BLaER1 treated with 17β-estradiol and CSF1 and Interleukin-3, amounts not matched to agents 10 nM and 100 nM (cell line): ENCODE measurements at regions not wholly inside any gene's neighbourhood (a gene's known extent, or its start where the extent isn't known, plus 50 kb on each side); places are given as distances from the start of the nearest gene placed in this dataset.
"Not testable (repeated sequence)": the region's sequence is repeated elsewhere in the genome, so short reads cannot be mapped to it uniquely, and the experiment has no call there.

Experiments
- H3K27ac ChIP-seq, 11 experiments: shearing (Covaris generic); formaldehyde crosslinking; 2 replicates each; pipeline ENCODE4 v1.8.1; 2022
- H3K27me3 ChIP-seq, 11 experiments: shearing (Covaris generic); formaldehyde crosslinking; 2 replicates each; pipeline ENCODE4 v1.8.1; 2022
- H3K36me3 ChIP-seq, 11 experiments: shearing (Covaris generic); formaldehyde crosslinking; 2 replicates each; pipeline ENCODE4 v1.8.1; 2022
- H3K4me1 ChIP-seq, 10 experiments: shearing (Covaris generic); formaldehyde crosslinking; 2 replicates each; pipeline ENCODE4 v1.8.1; 2022
- H3K4me2 ChIP-seq, 11 experiments: shearing (Covaris generic); formaldehyde crosslinking; 2 replicates each; pipeline ENCODE4 v1.8.1; 2022
- H3K4me3 ChIP-seq, 10 experiments: shearing (Covaris generic); formaldehyde crosslinking; 2 replicates each; pipeline ENCODE4 v1.8.1; 2022
- H3K9ac ChIP-seq, 11 experiments: shearing (Covaris generic); formaldehyde crosslinking; 2 replicates each; pipeline ENCODE4 v1.8.1; 2022
- H3K9me3 ChIP-seq, 11 experiments: shearing (Covaris generic); formaldehyde crosslinking; replicated peaks in 1 of 11; 2 replicates each; pipeline ENCODE4 v1.8.1; 2022
- H4K20me1 ChIP-seq, 11 experiments: shearing (Covaris generic); formaldehyde crosslinking; 2 replicates each; pipeline ENCODE4 v1.8.1; 2022
- Cebpa-rat ChIP-seq, 11 experiments: shearing (Covaris generic); IDR thresholded peaks; 2 replicates each; pipeline ENCODE4 v1.8.1; 2022

DNA sequence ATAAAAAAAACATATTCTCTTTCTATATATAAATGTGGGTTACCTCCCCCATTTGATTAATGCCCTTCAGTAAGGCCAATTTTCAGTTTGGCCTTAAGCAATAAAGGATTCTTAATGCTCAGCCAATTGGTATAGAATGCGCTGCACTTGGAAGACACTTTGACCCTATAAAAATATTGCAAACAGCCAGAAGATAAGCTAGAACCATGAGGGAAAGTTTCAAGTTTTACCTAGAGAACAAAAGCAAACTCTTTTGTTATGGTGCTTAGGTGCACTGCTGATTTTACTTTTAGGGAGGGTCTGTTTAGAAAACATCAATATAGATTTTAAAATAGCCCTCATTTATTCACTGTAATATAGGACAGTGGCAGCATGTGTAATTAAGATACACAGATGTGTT, 251.6 kb upstream of the SLC16A7 start:
- Histone ChIP-seq H3K36me3 (no peaks in the 10 kb centered on the region), H3K27ac (no peak overlapping the region), H3K4me1 (no peaks in the 10 kb centered on the region), H4K20me1 (no peaks in the 10 kb centered on the region), H3K27me3 (no peaks in the 10 kb centered on the region), H3K4me3 (no peak overlapping the region), H3K9me3 (peaks cover 0 to 6% (median 0%) of the 10 kb centered on the region in 11 experiments; a peak in 1 of 22 replicates), H3K9ac (no peak overlapping the region), H3K4me2 (no peak overlapping the region)
- TF ChIP-seq Cebpa-rat (IDR thresholded peaks at IDR 0.05) = no peak

DNA sequence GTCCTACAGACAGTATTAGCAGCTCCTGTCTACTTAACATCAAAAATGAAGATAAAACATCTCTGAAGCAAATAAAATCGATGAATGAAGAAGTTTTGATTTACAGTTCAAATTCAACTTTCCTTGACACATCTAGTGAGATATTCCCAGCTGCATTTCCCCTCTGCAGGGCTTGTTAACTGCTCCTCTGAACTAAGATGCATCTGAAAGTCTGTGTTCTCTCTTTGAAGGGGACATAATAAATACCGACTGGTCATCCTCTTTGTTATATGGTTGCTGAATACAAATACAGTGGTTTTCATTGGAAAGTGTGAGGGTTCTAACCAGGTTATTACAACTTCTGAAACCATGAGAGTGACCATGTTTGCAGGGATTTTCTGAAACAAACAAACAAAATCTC, 266.4 kb upstream of the SLC16A7 start:
- no peaks in the 10 kb centered on the region for H3K9me3 ChIP-seq
- H3K9ac ChIP-seq = no peak overlapping the region
- H3K27me3 ChIP-seq = no peaks in the 10 kb centered on the region
- H3K36me3 ChIP-seq = no peaks in the 10 kb centered on the region
- H3K4me1 ChIP-seq = no peaks in the 10 kb centered on the region
- H3K4me3 ChIP-seq = no peak overlapping the region
- no peak overlapping the region for H3K4me2 ChIP-seq
- H3K27ac ChIP-seq = no peak overlapping the region
- TF ChIP-seq Cebpa-rat (IDR thresholded peaks at IDR 0.05) = no peak
- H4K20me1 ChIP-seq = no peaks in the 10 kb centered on the region

GRCh38 chr12:59328395-59329075, 267.3 kb upstream of the SLC16A7 start:
- not testable (repeated sequence) for H3K9me3 ChIP-seq, H3K27ac ChIP-seq, H3K9ac ChIP-seq, H3K36me3 ChIP-seq, H3K4me2 ChIP-seq, H4K20me1 ChIP-seq, H3K27me3 ChIP-seq, H3K4me1 ChIP-seq, H3K4me3 ChIP-seq

DNA sequence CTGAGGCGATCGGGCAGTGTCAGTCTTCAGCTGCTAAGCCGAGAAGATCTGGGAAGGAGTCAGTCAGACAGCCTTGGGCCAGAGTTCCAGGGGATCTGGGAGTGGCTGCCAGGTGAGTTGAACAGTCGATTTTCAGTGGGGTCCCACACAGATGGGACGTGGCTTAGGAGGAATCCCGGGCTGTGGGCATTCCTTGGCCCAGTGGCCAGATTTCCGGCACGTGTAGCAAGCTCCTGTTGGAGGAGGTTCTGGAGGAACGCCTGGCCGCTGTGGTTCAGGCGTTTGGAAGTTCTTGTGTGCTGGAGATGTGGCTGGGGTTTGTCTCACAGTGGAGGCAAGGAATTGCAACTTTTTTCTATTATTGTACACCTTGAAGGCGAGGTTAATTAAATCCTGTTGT, 269.4 kb upstream of the SLC16A7 start:
- H3K4me1 ChIP-seq, H3K4me2 ChIP-seq, H3K4me3 ChIP-seq, H3K27ac ChIP-seq, H3K9ac ChIP-seq, H3K27me3 ChIP-seq, H3K36me3 ChIP-seq, H3K9me3 ChIP-seq, H4K20me1 ChIP-seq: not testable (repeated sequence)

GRCh38 chr12:59322473-59322872, 273.4 kb upstream of the SLC16A7 start:
- Histone ChIP-seq H3K4me3 (no peak overlapping the region), H3K4me1 (no peaks in the 10 kb centered on the region), H3K36me3 (no peaks in the 10 kb centered on the region), H4K20me1 (no peaks in the 10 kb centered on the region), H3K9ac (no peak overlapping the region), H3K27ac (no peak overlapping the region), H3K9me3 (no peaks in the 10 kb centered on the region), H3K27me3 (no peaks in the 10 kb centered on the region), H3K4me2 (no peak overlapping the region)
- TF ChIP-seq Cebpa-rat (IDR thresholded peaks at IDR 0.05) = no peak

GRCh38 chr12:59321278-59321677, 274.6 kb upstream of the SLC16A7 start:
- no peaks in the 10 kb centered on the region for H3K4me1 ChIP-seq
- no peaks in the 10 kb centered on the region for H3K27me3 ChIP-seq
- H3K36me3 ChIP-seq = no peaks in the 10 kb centered on the region
- no peak for TF ChIP-seq Cebpa-rat (IDR thresholded peaks at IDR 0.05)
- no peaks in the 10 kb centered on the region for H4K20me1 ChIP-seq
- H3K4me3 ChIP-seq = no peak overlapping the region
- H3K27ac ChIP-seq = no peak overlapping the region
- no peaks in the 10 kb centered on the region for H3K9me3 ChIP-seq
- H3K9ac ChIP-seq = no peak overlapping the region
- no peak overlapping the region for H3K4me2 ChIP-seq

DNA sequence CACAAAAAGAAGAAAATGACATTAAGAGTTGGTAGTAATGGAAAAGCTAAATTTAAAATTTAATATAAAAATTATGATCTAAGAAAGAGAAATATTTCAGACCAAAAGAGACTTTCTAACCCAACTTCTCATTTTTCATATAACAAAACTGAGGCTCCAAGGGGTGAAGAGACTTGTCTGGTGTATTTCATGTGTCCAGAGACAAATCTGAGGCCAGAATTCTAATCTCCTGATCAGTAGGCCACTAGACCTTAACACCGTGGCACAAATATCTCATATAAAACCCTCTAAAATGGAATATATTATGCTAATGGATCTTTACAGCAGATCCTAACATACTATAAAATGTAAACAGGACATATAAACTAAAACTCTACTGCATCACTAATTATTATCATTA, 275.7 kb upstream of the SLC16A7 start:
- Histone ChIP-seq H3K27ac (no peak overlapping the region), H3K36me3 (no peaks in the 10 kb centered on the region), H3K9ac (no peak overlapping the region), H3K27me3 (no peaks in the 10 kb centered on the region), H3K4me1 (no peaks in the 10 kb centered on the region), H4K20me1 (no peaks in the 10 kb centered on the region), H3K4me2 (no peak overlapping the region), H3K9me3 (no peaks in the 10 kb centered on the region), H3K4me3 (no peak overlapping the region)
- TF ChIP-seq Cebpa-rat (IDR thresholded peaks at IDR 0.05) = no peak

GRCh38 chr12:59318940-59319339, 276.9 kb upstream of the SLC16A7 start:
- Histone ChIP-seq H3K27me3 (no peaks in the 10 kb centered on the region), H3K4me3 (no peak overlapping the region), H3K4me1 (no peaks in the 10 kb centered on the region), H4K20me1 (no peaks in the 10 kb centered on the region), H3K9me3 (no peaks in the 10 kb centered on the region), H3K4me2 (no peak overlapping the region), H3K27ac (no peak overlapping the region), H3K9ac (no peak overlapping the region), H3K36me3 (no peaks in the 10 kb centered on the region)
- TF ChIP-seq Cebpa-rat (IDR thresholded peaks at IDR 0.05) = no peak

DNA sequence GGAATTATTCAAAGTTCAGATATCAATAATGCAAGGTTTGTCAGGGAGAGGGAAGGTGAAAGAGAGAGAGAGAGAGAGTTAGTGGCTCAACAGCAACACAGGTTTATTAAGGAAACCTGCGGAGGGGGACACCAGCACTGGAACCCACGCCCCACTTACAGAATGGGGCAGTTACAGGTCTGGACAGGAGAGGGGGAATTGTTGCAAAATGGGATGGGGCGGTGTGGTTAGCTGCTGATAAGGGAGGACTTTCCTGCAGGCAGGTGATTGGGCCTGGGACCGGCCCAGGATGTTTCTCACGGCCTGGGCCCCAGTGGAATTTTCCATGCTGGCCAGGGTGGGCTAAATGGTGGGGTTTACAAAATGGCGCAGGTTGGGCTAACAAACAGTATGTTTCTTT, 278.2 kb upstream of the SLC16A7 start:
- H3K4me3 ChIP-seq = no peak overlapping the region
- H3K9me3 ChIP-seq = 0 out of 22 replicates have a peak, but pooled peaks cover 0 to under 1% (median 0%) of the 10 kb centered on the region in 11 experiments
- H3K36me3 ChIP-seq = no peaks in the 10 kb centered on the region
- no peaks in the 10 kb centered on the region for H3K27me3 ChIP-seq
- no peak for TF ChIP-seq Cebpa-rat (IDR thresholded peaks at IDR 0.05)
- H3K4me2 ChIP-seq = no peak overlapping the region
- H3K4me1 ChIP-seq = no peaks in the 10 kb centered on the region
- no peak overlapping the region for H3K27ac ChIP-seq
- no peaks in the 10 kb centered on the region for H4K20me1 ChIP-seq
- H3K9ac ChIP-seq = no peak overlapping the region

DNA sequence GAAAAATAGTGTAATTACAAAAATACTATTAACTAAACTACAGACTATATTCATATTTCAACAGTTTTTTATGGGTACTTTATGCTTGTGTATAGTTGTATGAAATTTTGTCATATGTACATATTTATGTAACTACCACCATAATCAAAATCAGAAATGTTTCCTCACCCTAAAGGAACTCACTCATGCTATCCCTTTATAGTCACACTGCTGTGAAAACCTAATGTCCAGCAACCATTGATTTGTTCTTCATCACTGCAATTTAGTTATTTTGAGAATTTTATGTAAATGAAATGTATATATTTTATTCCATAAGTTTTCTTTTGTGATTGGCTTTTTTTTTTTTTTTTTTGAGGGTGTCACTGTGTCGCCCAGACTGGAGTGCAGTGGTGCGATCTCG, 278.9 kb upstream of the SLC16A7 start:
- Histone ChIP-seq H3K4me3 (no peak overlapping the region), H3K4me2 (no peak overlapping the region), H3K4me1 (no peaks in the 10 kb centered on the region), H3K36me3 (no peaks in the 10 kb centered on the region), H3K9ac (no peak overlapping the region), H3K27ac (no peak overlapping the region), H3K9me3 (peaks cover 0 to 7% (median 4%) of the 10 kb centered on the region in 11 experiments; a peak in 8 of 22 replicates), H4K20me1 (no peaks in the 10 kb centered on the region), H3K27me3 (no peaks in the 10 kb centered on the region)
- no peak for TF ChIP-seq Cebpa-rat (IDR thresholded peaks at IDR 0.05)

DNA sequence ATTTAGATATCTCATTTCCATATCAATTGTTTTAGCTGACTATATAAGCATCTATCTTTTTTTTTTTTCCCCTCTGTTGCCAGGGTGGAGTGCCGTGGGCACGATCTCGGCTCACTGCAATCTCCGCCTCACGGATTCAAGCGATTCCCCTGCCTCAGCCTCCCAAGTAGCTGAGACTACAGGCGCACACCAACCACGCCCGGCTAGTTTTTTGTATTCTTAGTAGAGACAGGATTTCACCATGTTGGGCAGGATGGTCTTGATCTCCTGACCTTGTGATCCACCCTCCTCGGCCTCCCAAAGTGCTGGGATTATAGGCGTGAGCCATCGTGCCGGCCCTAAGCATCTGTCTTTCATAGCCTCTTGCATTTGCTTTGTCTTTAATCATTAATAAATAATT, 279.5 kb upstream of the SLC16A7 start:
- not testable (repeated sequence) for H3K4me1 ChIP-seq, H3K27me3 ChIP-seq, H4K20me1 ChIP-seq, H3K27ac ChIP-seq, H3K4me2 ChIP-seq, H3K36me3 ChIP-seq, H3K4me3 ChIP-seq, H3K9ac ChIP-seq
- H3K9me3 ChIP-seq = peaks cover 0 to 13% (median 7%) of the 10 kb centered on the region in 11 experiments; a peak in 12 of 22 replicates
